ENCODE measurements at regions not wholly inside any gene's neighbourhood (a gene's known extent, or its start where the extent isn't known, plus 50 kb on each side); places are given as distances from the start of the nearest gene placed in this dataset.
"Not testable (repeated sequence)": the region's sequence is repeated elsewhere in the genome, so short reads cannot be mapped to it uniquely, and the experiment has no call there.

DNA sequence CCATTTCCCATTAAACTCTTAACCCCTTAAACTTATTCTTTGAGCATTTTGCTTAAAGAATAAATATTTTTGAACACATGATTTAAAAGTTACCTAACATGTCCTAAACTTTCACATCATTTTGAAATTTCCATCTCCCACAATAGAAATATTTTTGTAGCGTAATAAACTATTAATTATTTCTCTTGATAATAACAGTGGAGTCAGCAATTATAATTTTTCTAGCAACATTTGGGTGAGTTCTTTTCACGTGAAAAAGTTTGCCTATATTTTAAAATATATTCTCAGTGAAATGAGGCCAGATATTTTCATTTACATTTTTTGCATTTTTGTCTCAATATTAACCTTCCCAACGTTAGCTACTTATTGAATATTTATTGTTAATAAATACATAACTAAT lies 320.4 kb upstream of the CRIM1 start:
- DNase-seq: no peak

GRCh38 chr2:36032046-36032445 lies 323.5 kb upstream of the CRIM1 start:
- no peak for DNase-seq

- no peak for DNase-seq
Observed at GRCh38 chr2:36031471-36031870, 324.1 kb upstream of the CRIM1 start.

- DNase-seq: no peak
Observed at GRCh38 chr2:36027616-36028015, 328.0 kb upstream of the CRIM1 start.

GRCh38 chr2:36013064-36013463 lies 342.5 kb upstream of the CRIM1 start:
- DNase-seq: no peak

DNA sequence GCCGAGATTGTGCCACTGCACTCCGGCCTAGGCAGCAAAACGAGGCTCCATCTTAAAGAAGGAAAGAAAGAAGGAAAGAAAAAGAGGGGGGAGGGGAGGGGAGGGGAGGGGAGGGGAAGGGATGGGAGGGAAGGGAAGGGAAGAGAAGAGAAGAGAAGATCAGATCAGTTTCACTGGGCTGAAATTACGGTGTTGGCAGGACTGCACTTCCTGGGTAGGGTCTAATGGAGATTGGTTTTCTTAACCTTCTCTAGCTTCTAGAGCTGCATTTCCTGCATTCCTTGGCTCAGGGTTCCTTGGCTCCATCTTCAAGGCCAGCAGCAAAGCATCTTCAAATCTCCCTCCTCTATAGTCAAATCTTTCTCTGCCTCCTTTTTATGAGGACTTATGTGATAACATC lies 349.1 kb upstream of the CRIM1 start:
- DNase-seq: no peak

GRCh38 chr2:36002941-36003340 lies 352.6 kb upstream of the CRIM1 start:
- no peak for DNase-seq

GRCh38 chr2:35997488-35997887 lies 358.1 kb upstream of the CRIM1 start:
- DNase-seq: no peak

- DNase-seq: no peak
Observed at GRCh38 chr2:35989503-35989902, 366.1 kb upstream of the CRIM1 start.

GRCh38 chr2:35989040-35989439 lies 366.5 kb upstream of the CRIM1 start:
- DNase-seq: no peak

DNA sequence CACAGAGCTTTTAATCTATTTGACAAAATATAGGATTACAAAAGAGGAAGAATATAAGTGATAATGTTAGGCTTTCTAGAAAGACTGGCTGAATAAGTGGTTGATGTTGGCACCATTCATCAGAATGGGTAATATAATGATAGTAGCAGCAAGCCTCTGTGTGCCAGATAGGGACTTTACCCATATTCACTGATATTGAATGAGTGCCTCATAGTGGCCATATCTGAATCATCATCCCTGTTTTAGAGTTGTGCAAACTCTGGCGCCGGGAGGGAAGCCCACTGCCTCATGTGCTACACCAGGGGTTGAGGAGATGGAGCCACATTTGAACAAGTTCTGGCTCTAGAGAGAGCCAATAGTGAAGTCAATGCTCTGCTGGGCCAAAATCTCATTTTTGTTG lies 368.7 kb upstream of the CRIM1 start:
- no peak for DNase-seq

- DNase-seq: no peak
Observed at GRCh38 chr2:35978218-35978617, 377.4 kb upstream of the CRIM1 start.

DNA sequence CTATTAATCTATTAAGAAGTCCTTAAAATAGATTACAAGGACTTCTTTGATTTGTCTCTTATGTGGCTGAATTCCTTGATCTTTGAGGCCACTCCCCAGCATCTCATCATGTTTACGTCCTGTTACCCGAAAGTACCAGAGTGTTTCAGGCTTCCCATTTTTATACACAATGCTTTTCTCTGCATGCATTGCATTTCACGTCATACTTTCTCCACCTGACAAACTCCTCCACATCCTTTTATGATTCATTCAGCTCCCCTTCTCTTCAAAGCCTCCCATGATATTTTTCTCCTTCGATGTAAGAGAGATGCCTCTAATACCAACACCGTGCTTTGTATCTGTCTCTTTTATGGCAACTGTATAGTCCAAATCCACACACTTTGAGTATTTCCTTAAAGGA lies 379.0 kb upstream of the CRIM1 start:
- no peak for DNase-seq

DNA sequence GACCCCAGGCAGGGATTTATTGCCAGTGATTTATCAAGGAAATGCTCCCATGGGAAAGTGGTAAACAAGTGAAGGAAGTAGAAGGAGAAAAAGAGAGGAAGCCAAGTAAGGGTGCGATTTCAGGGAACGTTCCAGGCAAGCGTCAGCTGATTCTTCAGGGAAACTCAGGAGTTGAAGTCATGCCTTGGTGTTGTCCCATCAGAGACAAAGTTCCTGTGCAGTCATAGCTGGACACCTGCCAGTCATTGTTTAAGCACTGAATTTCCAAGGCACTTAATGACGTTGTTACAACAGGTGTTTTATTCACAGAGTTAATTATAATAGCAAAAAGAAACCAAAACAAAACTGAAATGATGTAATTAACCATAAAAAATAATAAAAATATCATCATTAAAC lies 381.8 kb upstream of the CRIM1 start:
- no peak for DNase-seq

DNA sequence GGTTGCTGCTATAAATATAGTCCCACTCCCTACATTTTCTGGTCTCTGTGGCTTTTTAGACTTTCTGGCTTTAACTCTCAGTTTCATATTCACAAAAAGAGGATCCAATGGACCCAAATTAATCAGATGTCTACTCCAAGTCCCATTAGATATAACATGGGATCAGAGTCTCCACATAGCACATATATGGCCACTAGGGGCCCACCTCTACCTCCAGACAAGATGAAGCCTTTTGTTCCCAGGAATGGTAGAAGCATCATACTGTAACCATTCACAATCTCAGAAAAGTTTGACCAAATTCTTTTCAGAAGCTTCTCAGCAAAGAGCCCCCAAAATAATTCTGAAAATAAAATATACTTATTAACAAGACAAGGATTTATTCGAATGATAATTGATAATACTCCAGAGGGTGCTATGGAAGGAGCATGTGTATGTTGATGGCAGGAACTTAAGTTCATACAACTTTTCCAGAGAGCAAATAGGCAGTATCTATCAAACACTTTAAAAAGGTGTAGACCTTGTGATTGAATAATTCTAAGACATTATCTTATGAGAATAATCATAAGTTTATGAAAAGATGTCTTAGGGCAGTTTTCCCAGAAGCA lies 382.3 kb upstream of the CRIM1 start:
- DNase-seq: no peak

- DNase-seq: no peak
Observed at GRCh38 chr2:35963824-35964223, 391.8 kb upstream of the CRIM1 start.

GRCh38 chr2:35963357-35963756 lies 392.2 kb upstream of the CRIM1 start:
- no peak for DNase-seq

DNA sequence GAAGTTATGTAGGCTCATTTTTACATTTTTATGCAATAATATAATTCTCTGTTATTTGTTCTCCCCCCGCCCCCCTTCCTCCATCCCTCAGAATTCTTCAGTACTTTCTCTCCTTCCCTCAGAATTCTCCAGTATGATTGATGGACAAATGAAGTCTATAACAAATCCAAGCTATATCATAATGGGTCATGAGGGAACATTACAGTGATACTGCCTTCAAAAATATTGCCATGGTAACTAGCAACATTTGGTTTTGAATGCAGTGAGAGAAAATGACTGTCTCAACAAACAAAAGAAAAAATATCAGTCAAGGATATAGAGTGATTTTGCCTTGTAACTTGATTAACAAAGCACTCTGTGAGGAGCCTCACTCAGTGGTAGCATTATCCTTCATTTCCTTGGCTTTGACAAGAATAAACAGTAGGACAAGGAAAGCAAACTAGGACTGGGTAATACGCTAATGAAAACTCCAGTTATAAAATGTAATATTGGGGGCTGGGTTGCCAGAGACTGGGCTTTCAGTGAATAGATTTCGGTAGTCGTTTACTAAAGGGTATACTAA lies 392.9 kb upstream of the CRIM1 start:
- DNase-seq: no peak

DNA sequence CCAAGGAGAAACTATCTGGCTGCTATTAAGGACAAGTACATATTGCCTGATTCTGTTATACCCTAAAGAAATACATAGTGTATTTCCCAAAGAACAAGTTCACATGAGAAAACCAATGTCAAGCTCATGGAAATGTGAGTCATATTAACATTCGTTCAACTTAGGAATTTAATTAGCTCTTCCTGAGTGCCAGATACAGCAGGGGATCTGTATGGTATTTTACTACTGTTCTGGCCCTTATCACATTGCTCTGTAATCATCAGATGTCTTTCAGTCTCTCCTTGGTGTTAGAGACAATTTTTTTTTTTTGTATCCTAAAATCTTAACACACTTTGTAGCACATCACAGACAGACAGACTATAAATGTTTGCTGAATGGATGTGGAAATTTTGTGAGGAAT lies 395.0 kb upstream of the CRIM1 start:
- no peak for DNase-seq

DNA sequence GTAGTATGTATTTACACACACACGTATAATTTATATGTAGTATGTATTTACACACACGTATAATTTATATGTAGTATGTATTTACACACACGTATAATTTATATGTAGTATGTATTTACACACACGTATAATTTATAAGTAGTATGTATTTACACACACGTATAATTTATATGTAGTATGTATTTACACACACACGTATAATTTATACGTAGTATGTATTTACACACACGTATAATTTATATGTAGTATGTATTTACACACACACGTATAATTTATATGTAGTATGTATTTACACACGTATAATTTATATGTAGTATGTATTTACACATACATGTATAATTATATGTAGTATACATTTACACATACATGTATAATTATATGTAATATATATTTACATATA lies 398.5 kb upstream of the CRIM1 start:
- not testable (repeated sequence) for DNase-seq

- DNase-seq: no peak
Observed at GRCh38 chr2:35946478-35946877, 409.1 kb upstream of the CRIM1 start.

GRCh38 chr2:35938838-35939237 lies 416.7 kb upstream of the CRIM1 start:
- no peak for DNase-seq

DNA sequence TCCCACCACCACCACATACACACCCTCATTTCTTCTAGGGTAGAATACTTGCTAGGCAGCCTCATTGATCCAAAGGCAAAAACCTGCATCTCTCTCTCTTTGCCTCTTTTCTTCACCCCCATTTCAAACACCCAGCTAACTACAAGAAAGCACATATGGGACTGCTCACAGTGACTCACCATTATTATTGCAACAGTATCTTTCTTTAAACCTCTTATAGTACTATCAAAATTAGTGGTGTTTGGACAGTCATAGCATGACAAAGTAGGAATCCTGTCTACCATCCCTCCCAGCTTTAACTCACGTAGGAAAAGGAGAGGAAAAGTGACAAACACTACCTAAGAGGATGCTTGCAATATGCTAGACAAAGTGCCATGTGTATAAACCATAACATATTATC lies 422.5 kb upstream of the CRIM1 start:
- DNase-seq: no peak

DNA sequence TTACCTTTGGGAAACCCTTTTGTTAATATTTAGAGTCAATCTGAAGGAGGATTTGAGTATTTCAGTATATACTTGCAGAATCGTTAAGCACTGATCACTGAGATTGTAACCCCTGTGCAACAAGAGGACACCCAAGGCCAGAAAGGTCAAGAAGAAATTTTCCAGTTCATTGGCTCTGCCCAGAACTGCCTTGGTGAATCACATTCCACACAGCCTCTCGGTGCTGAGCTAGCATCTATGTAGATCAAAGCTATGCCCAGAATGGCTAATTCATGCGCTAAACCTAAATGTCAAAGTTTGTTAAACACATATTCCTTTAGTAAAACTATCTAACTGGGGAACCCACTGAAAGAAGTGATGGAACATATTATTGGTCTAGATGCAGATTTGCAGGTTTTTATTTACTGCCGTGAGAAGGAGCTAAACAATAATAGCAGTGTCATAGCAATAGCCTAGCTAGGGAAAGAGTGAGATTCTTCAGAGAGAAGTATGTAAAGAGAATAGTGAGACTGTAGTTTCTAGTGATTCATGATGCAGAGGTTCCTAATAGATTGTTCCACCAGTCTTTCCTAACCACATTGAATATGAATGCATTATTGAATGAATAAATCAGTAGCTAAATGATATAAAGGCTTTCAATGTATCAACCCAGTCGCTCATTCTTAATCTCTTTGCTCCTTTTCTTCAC lies 423.2 kb upstream of the CRIM1 start:
- no peak for DNase-seq

DNA sequence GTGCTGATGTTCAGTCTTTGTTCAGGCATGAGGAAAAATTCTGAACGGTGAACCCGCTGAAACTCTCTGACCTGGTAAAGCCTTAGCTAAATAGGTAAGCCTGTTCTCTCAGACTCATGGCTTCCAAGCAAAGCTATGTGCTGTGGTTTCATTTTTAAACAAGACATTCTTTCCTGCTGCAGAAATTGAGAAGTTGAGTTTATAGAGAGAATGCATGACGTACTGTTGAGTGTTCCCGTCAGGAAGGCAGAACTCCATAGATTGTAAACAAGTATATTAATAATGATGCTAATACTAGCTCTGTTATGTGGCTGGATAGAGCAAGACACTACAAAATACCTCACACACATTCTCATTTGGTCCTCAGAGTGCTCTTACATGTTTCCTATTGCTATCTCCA lies 424.0 kb upstream of the CRIM1 start:
- DNase-seq: no peak
